HG03457 (cell line): ENCODE measurements at regions not wholly inside any gene's neighbourhood (a gene's known extent, or its start where the extent isn't known, plus 50 kb on each side); places are given as distances from the start of the nearest gene placed in this dataset.
"Not testable (repeated sequence)": the region's sequence is repeated elsewhere in the genome, so short reads cannot be mapped to it uniquely, and the experiment has no call there.

Source experiments
- ATAC-seq: cut with Tn5 transposase; IDR thresholded peaks from one replicate; pipeline ENCODE4 v1.9.1; 2021; ENCODE audit warnings: moderate number of reproducible peaks; ENCODE audit not compliant: unreplicated experiment

DNA sequence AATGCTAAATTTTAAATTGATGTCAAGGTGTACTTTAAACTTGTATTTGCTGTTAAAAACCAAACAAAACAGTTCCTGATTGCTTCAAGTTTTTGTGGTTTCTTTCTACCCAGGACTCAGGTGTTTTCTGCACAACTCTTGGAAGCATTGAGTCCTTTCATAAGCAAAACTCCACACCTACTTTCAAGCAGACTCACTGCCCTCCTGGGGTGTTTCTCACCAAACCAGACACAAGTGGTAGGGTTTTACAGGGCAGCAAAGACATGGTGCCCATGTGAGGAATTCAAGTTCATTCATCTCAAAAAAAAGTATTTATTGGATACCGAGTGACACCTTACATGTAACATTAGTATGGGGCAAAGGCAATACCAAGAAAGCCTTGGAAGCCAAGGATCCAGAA lies 146.7 kb upstream of the BNIP2 start:
- ATAC-seq, result no peak

- no peak for ATAC-seq
Measured at GRCh38 chr15:59834528-59834927, 145.4 kb upstream of the BNIP2 start.

GRCh38 chr15:59833366-59833765 lies 144.2 kb upstream of the BNIP2 start:
- ATAC-seq, result no peak

- ATAC-seq, result no peak
Measured at GRCh38 chr15:59830873-59831272, 141.8 kb upstream of the BNIP2 start.

GRCh38 chr15:59830098-59830497 lies 141.0 kb upstream of the BNIP2 start:
- ATAC-seq, result no peak

DNA sequence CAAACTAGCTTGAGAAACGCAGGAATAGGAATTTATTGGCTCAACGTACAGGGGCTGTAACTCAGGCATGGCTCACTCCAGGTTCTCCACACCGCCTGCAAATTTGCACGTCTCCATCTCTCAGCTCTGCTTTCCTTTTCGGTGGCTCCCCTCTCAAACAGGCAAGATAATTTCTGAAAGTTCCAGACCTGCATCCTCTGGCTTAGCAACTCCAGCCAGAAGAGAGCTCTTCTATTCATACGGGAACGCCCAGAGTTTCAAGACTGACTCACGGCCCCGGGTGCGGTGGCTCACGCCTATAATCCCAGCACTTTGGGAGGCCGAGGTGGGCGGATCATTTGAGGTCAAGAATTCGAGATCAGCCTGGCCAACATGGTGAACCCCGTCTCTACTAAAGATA lies 139.7 kb upstream of the BNIP2 start:
- no peak for ATAC-seq

- ATAC-seq, result no peak
Measured at GRCh38 chr15:59828263-59828662, 139.1 kb upstream of the BNIP2 start.

- ATAC-seq, result no peak
Measured at GRCh38 chr15:59825901-59826300, 136.8 kb upstream of the BNIP2 start.

GRCh38 chr15:59821286-59821685 lies 132.2 kb upstream of the BNIP2 start:
- no peak for ATAC-seq

DNA sequence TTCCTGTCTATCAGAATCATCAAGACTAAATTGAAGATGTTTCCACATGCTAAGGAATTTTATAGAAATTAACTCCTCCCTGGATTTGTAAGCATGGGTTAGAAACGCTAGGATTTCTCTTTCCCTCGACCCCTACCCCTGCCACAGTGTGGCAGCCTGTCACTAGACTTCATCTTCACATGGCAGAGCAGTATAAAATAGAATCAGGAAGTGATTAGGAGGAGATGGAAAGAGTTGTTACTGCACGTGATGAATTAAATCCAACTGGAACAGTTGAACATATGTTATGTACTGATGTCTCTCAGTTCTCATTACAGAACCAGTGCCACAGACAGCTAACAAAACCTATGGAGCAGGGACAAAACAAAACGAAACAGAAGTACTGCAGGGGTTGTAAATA lies 130.0 kb upstream of the BNIP2 start:
- ATAC-seq, result no peak

DNA sequence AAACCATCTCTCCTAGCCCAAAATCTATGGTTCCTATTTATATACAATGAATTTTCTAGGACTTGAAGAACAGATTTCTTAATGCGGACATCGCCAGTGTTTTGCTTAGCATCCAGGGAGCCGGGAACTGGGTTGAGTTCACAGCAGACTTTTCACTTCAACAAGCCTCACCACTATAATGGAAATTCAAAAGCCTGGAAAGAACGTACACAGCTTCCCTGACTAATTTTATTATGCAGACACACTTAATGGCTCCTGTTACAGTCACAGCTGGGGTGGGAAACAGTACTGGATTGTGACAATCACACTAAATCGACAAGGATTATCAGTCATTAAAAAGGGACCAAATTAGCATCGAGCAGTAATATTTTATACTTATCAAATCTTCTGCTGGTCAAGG lies 129.2 kb upstream of the BNIP2 start:
- no peak for ATAC-seq

DNA sequence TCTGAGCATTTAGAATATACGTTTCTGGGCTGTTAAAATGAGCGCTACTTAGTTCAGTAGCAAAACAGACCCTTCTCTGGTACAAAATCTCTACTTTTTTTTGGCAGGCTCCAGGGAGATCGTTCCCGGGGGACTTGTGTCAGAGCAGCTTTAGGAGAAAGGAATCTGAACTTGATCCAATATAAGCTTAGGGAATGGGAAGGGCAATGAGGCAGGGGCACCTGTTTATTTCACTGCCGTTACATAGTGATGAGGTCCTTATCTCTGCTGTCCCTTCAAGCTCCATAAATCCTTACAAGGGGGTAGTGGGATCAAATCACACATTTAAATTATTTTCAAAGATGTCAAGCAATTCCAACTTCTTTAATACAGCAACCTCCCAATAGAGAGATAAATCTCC lies 128.7 kb upstream of the BNIP2 start:
- no peak for ATAC-seq

- ATAC-seq, result no peak
Measured at GRCh38 chr15:59817053-59817452, 127.9 kb upstream of the BNIP2 start.

GRCh38 chr15:59814409-59814808 lies 125.3 kb upstream of the BNIP2 start:
- no peak for ATAC-seq

GRCh38 chr15:59812889-59813288 lies 123.8 kb upstream of the BNIP2 start:
- ATAC-seq, result no peak

GRCh38 chr15:59812250-59812870 lies 123.2 kb upstream of the BNIP2 start:
- ATAC-seq, result no peak

DNA sequence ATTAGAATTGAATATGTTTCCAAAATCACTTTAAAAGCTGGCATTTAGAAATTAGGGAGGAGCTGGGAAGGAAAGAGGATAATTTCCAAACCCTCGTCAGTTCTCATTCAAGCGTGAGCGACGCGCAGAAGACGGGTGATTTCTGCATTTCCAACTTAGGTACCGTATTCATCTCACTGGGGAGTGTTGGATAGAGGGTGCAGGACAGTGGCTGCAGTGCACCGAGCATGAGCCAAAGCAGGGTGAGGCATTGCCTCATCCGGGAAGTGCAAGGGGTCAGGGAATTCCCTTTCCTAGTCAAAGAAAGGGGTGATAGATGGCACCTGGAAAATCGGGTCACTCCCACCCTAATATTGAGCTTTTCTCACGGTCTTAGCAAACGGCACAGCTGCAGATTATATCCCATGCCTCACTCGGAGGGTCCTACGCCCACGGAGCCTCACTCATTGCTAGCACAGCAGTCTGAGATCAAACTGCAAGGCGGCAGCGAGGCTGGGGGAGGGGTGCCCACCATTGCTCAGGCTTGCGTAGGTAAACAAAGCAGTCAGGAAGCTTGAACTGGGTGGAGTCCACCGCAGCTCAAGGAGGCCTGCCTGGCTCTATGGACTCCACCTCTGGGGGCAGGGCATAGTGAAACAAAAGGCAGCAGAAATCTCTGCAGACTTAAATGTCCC lies 114.3 kb upstream of the BNIP2 start:
- ATAC-seq, result not testable (repeated sequence)

- no peak for ATAC-seq
Measured at GRCh38 chr15:59801649-59802048, 112.5 kb upstream of the BNIP2 start.

GRCh38 chr15:59798605-59798917 lies 109.4 kb upstream of the BNIP2 start:
- ATAC-seq, result no peak

- ATAC-seq, result no peak
Measured at GRCh38 chr15:59797756-59798604, 108.9 kb upstream of the BNIP2 start.

GRCh38 chr15:59794229-59794886 lies 105.2 kb upstream of the BNIP2 start:
- ATAC-seq, result no peak

DNA sequence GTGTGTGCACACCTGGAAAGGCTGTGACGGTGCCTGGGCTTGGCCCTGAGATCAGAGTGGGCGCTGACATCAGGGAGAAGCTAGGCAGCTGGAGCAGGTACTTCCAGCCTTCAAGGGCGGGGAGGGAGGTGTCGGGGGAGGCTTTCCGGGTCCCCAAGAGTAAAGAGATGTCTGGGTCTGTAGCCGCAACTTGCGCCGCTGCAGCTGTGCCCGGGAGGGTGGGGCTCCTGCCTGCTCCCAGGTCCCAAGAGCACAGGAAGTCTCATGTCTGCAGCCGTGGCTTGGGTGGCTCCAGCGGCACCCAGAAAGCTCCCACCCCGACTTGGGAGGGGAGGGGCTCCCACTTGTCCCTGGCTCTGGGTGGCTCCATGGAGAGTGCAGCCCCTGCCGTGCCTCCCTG lies 103.2 kb upstream of the BNIP2 start:
- ATAC-seq, result no peak
